ENCODE measurements at regions not wholly inside any gene's neighbourhood (a gene's known extent, or its start where the extent isn't known, plus 50 kb on each side); places are given as distances from the start of the nearest gene placed in this dataset.
"Not testable (repeated sequence)": the region's sequence is repeated elsewhere in the genome, so short reads cannot be mapped to it uniquely, and the experiment has no call there.

DNA sequence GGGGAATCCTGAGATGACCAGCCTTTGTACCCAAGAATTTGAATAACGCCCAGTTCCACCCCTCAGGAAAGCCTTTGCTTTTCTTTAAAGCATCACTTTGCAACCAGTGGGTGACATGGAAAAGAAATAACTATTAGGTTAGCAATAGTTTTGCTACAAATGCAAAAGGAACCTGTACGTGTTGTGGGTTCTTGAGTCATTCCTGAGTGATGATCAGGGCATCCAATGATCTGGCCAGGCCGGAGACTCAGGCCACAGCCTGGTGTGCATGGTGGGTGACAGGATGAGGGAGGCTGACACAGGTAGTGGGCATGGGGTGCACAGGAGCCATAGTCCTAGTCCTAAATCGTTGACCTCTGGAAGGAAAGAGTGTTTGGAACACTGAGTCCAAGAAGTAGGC, 321.4 kb upstream of the IL12A start:
- no peak for DNase-seq

GRCh38 chr3:159668461-159668860, 320.2 kb upstream of the IL12A start:
- DNase-seq = no peak

DNA sequence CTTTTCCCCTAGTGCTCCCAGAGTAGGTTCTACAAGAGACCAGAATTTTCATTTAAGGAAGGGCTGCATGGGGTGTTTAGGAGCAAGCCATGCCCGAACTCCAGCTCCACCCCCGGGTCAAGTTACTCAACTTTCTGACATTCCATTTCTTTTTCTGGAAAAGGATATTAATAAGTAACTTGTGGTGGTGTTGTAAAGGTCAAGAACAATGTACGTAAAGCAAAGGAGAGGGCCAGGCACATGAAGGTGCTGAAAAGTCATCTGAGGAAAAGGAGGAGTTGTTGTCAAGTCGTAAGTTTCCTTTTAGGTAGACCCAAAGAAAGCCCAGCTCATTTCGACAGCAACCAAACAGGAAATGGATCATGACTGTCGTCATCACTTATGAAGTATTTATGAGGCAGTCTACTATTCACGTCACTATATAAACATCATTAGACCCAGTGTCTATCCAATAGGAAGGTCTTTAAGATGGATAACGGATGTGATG, 319.6 kb upstream of the IL12A start:
- peak; percentile 24 for DNase-seq

DNA sequence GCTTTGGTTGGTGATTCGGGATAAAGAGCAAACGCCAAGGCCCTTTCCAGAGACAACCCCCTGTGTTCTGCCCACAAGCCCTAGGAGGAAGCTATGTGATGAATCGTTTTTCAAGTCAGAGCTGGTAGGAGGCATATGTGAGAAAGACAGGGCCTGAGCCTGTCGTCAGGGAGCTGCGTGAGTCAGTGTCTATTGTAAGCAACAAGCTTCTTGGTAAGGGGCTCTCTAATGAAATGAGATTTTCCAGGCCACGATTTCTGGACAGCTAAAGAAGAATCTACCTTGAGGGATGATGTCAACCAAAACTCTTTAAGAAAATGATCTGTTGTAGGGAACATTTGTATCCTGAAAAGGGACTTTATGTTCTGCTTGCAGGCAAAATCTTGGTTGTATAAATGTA, 318.9 kb upstream of the IL12A start:
- peak; percentile 11 for DNase-seq

DNA sequence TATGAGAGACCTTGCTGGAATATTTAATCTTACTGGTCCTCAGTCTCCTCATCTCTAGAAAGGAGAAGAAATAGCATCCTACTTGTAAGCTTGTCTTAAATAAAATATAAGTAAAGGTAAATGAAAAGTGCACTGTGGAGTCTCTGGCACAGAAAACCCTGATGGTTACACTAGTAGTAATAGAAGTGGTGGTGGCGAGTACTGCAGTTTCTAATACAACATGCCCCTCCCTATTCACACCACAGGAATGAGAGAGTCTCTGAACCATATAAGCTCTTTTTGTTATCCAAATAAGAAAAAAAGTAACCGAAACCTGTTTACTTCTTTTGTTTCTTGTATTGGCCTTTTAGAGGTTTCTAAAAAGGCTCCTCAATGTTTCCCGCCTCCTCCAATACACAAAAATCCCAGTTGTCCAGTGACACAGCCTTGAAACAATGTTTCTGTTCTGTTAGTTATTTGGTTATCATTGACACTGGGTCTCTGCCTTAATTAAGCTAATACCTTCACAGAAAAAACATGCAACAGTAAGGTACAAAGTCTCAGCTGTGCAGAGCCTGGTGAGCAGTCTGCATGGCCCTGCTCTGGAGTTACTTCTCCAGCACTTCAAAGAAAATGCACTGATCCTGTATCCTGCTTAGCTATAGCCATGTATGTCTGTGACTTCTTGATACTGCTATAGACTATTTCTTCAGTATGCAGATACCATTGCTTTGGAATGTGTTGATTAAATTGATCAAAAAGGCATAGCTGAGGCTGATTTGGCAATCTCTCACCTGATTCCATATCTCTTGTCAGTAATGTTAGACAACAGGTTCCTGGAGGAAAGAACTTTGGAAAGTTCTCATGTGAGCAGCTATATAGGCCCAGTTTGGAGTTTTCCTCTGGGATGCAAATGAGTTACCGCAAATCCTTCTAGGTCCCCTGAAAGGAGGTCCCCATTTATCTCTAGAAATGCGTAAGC, 315.6 kb upstream of the IL12A start:
- peak; percentile 13 for DNase-seq

GRCh38 chr3:159674583-159674982, 314.1 kb upstream of the IL12A start:
- DNase-seq = no peak

DNA sequence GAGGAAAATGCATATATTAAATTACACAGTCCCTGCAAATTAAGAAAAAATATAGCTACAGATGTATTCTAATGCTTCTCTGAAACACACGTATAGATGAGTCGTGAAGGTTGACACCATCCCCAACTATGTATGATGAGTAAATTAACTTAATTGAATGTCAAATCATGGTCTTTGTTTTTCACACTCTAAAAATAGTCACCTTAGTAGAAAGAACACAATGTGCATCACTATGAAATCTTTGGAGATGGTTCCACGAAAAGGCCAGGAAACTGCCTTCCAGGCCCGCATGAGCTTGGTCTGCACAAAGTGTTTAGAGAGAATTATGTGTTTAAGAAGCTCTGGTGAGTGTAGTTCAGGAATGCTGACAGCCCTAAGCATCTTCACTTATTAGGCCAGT, 313.4 kb upstream of the IL12A start:
- DNase-seq = no peak

DNA sequence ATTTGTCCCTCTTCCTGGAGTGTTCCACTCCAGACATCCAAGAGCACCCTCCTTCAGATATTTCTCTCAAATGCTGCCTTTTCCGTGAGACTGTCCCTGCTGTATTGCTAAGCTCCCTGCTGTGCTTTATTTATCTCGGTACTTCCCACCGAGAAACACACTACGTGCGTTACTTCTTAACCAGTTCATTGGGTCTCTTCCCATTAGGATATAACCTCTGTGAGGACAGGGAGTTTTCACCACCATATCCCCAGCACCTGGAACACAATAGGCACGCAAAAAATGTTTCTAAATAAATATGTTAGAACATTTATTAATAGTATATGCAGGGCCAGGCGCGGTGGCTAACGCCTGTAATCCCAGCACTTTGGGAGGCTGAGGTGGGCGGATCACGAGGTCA, 308.7 kb upstream of the IL12A start:
- no peak for DNase-seq

DNA sequence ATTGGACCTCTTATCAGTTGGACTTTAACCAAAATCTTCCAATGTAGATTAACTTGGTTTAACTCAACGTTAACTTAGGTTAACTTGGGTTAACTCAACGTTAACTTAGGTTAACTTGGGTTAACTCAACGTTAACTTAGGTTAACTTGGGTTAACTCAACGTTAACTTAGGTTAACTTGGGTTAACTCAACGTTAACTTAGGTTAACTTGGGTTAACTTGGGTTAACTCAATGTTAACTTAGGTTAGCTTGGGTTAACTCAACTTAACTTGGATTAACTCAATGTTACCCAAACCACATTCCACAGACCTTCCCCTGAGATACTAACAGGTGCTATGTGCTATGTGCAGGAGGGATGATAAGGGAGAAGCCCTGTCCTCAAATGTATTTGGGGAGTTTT, 306.9 kb upstream of the IL12A start:
- not testable (repeated sequence) for DNase-seq

GRCh38 chr3:159685801-159686200, 302.8 kb upstream of the IL12A start:
- no peak for DNase-seq

GRCh38 chr3:159693226-159693625, 295.4 kb upstream of the IL12A start:
- no peak for DNase-seq

DNA sequence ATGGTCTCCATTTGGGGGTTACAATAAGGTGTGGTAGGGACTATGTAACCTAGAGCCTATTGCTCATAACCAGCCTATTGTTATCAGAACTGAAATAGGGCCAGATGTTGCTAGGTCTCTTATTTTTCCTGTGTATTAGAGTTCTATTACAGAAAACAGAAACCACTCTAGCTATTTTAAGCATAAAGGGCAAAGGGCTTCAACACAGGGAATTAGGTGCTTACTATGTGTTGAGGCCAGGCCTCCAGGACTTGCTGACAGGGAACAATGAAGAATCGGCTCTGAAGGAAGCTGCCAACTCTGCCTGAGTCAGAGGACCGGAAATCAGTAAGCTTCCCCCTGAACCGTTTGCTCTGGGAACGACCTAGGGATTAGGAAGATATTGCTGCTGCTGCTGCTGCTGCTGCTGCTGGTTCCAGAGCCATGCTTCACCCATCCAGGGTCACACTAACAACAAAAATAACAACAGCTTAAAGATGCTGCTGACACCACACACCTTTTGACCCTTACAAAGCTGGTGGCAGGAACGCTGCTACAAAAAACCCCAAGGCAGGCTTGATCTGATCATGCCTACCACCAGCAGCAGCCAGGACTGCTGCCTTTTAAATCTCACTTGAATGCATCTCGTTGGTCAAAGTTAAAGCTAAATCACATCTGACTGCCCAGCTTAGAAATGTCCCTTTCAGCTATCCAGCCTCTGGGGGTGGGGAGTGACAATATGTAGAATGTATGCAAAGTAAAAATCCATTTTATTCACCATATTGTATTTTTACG, 276.9 kb upstream of the IL12A start:
- DNase-seq = peak; percentile 86

- DNase-seq = no peak
Measured at GRCh38 chr3:159721324-159721723, 267.3 kb upstream of the IL12A start.

DNA sequence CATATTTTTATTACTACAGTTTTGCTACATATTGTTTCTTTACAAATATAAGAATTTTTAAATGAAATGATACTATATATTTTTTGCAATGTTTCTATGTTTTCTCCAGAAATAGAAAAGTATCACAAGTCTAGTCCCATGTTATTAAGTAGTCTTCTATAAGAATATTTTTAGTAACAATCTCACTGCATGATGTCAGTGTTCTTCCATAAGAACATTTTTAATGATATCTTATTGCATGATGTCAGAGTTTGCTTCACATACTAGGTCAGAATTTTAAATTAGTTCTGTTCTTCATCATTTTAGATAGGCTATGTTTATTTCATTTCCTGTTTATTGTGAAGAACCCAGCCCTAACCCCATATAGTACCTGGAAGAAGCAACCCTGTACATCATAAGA, 265.3 kb upstream of the IL12A start:
- no peak for DNase-seq

- peak; percentile 62 for DNase-seq
Measured at GRCh38 chr3:159724627-159725026, 264.0 kb upstream of the IL12A start.

DNA sequence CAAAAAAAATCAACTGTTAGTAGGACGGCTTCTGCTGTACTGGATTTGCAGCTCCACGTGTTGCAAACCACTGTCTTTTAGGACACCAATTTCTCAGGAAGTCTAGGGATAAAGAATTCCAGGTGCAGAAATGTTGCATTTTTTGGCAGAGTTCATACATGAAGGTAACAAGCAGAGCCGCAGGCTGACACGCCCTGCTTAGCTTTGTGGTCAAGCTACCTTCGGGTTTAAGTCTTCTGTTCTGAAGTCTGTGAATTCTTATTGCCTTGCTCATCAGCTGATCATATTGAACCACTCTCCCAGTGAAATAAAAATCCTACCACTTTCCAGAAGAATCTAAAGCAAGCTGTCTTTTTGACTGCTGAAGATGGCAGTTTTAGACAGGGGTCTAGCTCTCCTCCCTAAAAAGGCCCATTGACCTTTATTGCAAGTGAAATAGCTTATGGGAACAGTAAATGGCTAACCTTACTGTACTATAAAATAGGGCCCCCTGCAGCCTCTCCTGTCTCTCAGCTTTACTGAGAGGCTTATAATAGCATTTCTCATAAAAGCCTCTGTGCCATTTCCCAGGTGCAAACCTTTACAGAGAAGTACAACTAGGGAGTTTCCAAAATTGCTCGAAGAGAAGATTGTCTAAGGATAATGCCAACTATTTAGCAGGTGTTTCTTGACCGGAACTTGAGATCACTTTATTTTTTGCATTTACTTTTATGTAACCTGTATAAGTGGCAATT, 262.2 kb upstream of the IL12A start:
- DNase-seq = peak; percentile 26

DNA sequence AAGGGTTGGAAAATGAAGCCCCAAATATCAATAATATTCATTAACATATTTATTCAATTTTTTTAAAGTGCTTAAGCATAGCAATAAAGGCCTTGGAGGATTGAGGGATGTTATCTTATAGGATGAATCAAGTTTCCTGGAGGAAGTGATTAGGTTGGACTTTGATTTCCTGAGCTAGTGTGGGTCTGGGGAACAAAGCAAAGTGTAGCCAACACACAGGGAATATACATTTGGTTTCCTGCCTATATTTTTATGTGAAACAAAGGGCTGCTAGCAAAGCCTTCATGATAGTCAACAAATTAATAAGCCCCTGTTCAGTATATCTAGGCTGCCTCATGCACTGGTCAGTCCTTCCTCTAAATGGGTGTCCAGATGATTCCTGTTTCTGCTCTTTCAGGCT, 261.1 kb upstream of the IL12A start:
- no peak for DNase-seq

- DNase-seq = no peak
Measured at GRCh38 chr3:159731254-159731653, 257.4 kb upstream of the IL12A start.

DNA sequence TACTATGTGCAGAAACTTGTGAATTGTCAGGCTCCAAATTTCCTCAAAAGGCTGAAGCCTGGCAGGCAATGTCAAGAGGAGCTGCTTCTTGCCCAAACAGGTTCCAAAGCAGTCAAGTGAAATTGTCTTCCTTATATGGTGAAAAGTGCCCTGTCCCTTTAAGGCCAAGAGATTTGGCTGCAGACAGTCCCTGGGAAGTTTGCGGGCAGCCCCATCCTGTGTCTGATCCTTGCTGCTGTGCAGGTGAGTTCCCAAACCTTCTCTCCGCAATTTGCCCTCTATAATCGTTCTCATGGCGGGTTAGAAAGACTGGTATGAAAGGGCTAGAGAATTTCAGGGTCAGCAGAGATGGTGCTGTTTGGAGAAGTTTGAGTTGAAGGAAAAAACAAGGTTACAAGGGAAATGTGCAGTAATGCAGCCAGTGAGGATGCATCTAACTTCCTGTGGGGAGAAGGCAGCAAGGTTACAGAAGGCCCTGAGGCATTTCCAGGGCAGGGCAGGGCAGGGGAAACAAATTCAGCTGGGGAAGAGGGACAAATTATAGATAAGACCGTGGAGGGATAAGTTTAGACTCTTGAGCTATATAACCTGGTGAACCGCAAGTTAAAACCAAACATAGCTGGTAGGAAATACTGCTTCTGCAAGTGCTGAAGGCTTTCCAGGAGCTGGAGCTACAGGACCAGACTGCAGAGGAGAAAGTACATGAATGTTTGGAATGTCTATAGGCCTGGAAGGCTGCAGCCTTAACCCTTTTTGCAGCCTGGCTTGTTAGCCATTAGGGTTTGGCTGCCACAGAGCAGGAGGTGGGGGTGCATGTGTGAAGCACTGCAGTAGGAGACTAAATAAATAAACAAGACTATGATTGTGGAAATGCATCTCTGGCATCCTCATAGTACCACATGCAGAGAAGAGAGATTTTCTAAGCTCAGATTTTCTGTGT, 256.2 kb upstream of the IL12A start:
- DNase-seq = peak; percentile 98

- peak; percentile 93 for DNase-seq
Measured at GRCh38 chr3:159733194-159733860, 255.3 kb upstream of the IL12A start.

DNA sequence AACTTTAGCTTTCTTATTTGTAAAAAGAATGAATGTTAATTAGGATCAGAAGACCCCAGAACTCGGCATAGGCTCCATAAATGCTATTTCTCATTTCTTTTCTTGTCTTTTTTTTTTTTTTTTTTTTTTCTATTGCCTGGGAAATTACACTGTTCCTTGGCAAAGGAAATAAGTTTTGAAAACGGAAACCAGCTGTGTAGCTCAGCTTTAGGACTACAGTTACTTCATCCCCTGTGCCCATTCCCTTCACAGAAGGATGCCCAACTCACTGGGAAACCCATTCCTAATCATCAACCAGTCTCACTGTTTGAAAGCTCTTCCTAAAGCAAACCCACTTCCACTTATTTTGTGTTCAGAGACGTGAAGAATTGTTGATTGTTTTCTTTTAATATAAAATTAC, 254.0 kb upstream of the IL12A start:
- DNase-seq = no peak

Measured in fibroblast of skin of scalp (primary cell).